GM19035 (cell line): ENCODE measurements at regions not wholly inside any gene's neighbourhood (a gene's known extent, or its start where the extent isn't known, plus 50 kb on each side); places are given as distances from the start of the nearest gene placed in this dataset.

Experiments used
- ATAC-seq: cut with Tn5 transposase; IDR thresholded peaks from one replicate; pipeline ENCODE4 v1.9.1; 2021; ENCODE audit not compliant: unreplicated experiment

DNA sequence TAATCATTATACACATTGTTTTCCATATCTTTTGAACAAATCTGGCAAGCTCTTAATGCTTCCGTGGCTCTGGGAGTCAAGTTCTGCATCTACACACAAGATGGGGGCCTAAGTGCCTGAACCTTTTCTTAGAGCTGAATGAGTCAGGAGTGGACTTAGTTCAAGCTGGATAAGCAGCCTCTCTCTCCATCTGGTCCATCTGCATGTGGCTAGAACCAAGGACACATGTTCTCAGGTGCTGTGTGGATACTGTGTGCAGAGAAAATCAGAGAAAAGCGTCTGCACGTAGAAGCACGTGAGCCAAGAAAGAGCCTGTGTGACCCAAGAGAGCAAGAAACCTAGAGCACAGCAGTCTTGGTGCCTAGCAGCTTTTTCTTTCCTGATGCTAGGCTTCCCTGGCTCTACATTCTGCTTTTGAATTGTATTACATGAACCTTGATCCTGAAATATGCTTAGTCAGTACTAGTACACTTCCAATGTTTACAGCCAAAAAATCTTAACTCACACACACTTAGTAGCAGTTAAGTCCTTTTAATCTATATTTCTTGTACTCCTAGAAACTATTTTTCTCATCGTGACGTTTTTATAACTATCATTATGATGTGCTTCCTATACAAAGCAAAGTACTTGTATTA, 1798.9 kb downstream of the MAT2B start:
- no peak for ATAC-seq

DNA sequence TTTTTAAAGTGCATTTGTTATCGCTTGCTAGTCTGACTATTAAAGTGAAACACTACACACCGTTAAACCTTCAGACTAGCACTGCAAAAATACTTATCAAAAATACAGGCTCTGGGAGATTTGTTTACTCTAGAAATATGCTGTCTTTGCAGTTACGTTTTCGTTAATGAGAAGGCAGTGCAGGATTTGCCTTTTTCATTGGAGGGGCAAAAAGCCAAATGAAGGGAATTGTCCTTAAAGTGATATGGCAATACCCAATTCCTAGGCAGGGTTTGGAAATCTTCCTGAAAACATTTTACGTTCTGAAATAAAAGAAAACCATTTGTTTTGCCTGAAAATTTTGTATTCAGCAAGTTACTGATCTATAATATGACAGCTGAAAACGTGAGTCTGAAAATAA, 1800.2 kb downstream of the MAT2B start:
- no peak for ATAC-seq

DNA sequence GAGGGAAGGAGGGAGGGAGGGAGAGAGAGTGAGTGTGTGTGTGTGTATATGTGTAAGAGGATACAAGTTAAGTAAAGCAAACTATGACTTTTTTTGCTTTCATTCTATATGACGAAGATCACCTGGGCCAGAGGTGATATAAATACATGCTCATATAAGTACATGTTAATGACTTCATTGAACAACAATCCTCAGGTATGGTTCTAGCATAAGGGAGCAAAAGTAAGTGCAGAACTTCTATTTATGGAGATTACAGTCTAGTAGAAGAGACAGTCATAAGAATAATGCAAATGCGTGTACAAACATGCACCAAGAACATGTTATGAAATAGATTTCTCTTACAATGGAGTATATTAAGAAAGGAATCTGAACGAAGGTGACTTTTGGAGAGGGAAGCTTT, 1804.0 kb downstream of the MAT2B start:
- ATAC-seq: no peak

DNA sequence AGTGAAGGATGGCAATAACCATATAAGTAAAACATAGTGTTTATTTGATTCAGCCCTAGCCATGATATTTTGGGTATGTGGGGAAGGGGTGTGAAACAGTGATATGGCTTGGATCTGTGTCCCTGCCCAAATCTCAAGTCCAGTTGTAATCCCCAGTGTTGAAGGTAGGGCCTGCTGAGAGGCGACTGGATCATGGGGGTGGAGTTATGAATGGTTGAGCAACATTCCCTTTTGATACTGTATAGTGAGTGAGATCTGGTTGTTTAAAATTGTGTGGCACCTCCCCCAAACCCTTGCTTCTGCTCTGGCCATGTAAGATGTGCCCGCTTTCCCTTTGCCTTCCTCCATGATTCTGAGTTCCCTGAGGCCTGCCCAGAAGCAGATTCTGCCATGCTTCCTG, 1804.6 kb downstream of the MAT2B start:
- no peak for ATAC-seq

DNA sequence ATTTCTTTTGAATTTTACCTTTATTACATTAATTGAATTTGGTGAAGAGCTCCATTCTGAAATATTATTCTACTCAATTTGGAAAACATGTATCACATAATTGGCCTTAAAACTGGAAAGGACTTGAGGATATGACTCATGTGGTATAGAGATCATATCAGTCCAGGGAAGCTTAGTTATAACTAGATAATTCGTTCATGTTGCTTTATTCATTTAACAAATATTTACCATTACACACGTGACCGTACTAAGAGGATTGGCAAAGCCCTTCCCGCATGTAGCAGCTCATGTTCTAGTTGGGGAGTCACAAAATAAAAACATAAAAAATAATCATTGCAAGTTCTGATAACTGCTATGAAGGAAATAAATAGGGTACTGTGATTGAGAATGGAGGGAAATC, 1816.5 kb downstream of the MAT2B start:
- no peak for ATAC-seq

DNA sequence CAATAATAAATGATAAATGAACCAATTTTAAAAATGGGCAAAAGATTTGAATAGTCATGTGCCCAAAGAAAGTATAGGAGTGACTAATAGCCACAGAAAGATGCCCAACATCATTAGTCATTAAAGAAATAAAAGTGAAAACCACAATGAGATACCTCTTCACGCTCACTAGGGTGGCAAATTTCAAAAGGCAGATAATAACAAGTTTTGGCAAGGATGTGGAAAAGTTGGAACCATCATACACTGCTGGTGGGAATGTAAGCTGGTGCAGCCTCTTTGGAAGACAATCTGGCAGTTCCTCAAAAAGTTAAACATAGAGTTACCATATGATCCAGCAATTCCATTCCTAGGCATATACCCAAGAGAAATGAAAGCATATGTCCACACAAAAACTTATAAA, 1819.8 kb downstream of the MAT2B start:
- no peak for ATAC-seq

DNA sequence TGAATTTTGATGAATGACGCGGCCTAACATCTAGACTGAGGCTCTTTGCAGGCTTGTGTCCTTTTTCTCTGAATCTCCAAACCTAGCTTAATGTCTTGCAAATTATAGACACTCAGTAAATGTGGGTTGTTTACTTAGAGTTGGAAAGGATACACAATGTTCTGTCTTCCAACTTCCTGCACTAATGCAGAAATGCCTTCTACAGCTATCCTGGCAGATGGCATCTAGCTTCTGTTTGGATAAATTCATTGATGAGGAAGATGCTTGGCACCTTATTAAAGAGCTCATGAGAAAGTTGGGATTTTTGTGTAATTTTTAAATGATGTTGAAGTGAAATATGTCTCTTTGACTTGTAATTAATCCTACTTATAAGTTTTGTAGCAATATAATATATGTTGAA, 1822.2 kb downstream of the MAT2B start:
- ATAC-seq: no peak

GRCh38 chr5:165328846-165329245, 1823.4 kb downstream of the MAT2B start:
- no peak for ATAC-seq

DNA sequence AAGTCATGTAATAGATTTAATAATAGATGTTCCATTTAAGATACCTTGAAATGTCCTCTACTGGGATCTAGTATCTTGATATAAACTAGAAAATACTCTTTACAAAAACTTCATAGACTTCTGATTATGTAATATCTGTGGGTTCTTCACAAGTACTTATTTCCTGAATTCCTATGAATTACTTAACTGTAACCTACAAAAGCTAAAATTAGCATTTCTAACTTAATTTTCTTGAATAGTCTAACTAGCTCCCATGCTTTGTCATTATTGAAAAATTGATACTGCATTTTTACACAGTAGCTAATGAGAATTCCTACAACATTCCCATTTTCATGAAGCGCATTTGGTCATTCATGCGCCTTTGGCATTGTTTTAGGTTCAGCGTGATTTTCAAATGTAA, 1828.2 kb downstream of the MAT2B start:
- ATAC-seq: no peak

GRCh38 chr5:165334201-165334600, 1828.8 kb downstream of the MAT2B start:
- no peak for ATAC-seq

DNA sequence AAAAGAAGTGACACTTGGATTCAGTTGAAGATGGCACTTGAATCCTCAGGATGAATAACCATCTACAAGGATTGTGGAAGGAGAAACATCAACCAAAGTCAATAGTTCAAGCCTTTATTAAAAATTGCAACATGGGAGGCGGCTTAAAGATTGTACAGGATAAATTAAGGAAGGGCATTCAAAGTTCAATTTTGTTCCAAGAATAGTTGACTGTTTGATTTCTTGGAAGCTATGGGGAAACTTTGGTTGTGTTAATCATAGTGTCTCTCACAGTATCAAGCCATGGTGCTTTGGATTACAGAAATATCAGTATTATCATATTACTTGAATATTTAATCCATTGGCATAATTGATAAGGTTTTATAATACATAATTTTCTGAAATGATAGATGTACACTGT, 1844.3 kb downstream of the MAT2B start:
- no peak for ATAC-seq

GRCh38 chr5:165351342-165351741, 1845.9 kb downstream of the MAT2B start:
- no peak for ATAC-seq

DNA sequence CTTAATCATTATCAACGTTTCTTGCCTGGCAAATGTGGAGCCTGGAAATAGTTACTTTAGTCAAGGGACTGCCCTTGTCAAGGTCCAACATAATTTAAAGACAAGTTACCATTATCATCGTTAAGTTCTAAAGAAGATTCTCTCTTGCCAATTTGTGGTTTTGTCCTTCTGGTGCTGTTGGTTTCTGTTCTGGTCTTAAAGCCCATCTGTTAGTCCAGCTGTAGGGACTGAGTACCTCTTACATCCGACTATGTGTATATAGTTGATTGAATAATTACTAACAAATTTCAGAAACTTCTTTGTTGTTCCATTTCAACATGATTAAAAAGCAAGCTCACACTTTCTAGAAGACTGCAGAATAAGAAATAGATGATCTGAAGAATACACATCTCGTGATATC, 1854.9 kb downstream of the MAT2B start:
- ATAC-seq: no peak

DNA sequence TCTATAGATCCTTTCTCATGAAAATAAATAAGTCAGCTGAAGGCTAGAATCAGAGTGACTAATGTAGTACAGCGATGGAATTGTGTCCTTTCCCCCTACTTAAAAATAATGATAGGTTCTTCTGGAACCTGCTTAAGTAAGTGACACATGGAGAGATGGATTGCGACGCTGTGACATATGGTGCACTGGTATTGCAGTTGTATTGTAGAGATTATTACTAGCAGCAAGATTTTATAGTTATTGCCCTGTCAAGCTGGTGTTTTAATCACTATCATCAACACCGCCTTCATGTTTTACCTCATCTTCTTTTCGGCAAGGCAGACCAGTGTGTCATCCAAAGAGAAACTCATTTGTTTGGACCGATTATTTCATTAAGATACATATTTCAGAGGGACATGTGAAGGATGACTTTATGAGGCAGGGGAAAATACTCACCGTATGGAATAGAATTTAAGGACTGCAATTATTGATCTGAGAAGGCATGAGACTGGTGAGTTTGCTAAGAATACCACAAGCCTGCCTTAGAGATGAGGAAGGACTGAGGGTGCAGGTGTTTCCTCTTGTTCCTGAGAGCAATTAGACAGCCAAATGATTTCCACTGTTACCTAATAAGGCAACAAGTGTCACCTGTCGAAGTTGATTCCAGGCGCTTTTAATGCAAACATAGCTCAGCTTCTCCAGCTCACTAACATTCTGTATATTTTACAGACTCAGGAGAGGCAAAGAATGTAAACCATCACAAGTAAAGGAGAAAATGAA, 1855.5 kb downstream of the MAT2B start:
- no peak for ATAC-seq

DNA sequence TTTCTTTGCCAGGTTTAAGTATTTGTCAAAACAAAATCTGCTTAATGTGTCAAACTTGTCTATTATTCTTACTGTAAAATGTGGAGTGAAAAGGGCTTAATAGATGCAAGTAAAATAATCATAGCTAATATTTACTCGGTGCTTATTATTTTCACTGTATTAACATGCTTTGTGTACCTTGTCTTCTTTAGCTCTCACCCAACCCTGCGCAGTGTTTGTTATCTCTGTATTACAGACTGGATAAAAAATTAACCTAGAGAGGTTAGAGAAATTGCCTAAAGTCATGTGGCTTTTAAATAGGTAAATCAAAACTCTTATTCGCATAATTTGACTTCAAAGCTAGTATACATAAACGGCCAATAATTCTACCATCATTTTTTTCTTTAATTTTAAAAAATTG, 1864.8 kb downstream of the MAT2B start:
- no peak for ATAC-seq

- no peak for ATAC-seq
These were observed 1865.4 kb downstream of the MAT2B start for GRCh38 chr5:165370794-165371193.

- ATAC-seq: no peak
These were observed 1869.8 kb downstream of the MAT2B start for GRCh38 chr5:165375201-165375600.

- ATAC-seq: no peak
These were observed 1888.4 kb downstream of the MAT2B start for GRCh38 chr5:165393839-165394238.

GRCh38 chr5:165397516-165397915, 1892.1 kb downstream of the MAT2B start:
- ATAC-seq: no peak

DNA sequence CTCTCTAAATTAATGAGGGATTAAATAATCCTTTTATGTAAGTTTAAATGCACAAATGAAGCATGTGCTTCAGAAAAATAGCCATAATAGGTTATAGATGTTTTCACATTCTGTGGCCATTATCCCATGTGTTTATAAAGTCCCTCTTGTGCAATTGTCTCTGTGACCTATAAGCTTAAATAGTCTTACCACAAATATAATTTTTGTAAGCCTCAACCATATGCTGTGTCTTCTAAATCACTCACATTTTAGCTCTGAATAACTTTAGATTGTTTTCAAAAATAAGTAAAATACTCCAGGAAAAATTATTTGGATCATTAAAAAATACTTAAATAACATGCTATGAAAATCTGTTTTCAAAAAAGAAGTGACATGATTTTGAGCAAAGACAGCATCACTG, 1894.7 kb downstream of the MAT2B start:
- ATAC-seq: no peak

GRCh38 chr5:165404917-165405316, 1899.5 kb downstream of the MAT2B start:
- no peak for ATAC-seq

DNA sequence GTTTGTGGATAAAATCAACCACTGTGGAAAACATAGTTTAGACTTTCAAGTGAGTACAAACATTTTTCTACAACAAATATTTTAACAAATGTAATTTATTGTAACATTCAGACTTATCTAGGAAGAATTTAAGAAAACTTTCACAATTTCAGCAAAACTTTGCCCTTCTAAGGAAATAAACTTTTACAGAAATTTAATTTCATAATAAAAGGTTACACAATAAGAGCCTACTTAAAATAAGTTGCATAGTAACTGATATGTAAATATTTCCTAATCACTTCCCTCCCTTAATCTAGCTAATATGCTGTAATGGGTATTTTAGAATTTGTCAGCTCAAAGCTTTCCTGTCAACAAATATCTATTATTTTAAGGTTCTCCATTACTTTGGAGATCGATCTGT, 1899.9 kb downstream of the MAT2B start:
- ATAC-seq: no peak

GRCh38 chr5:165407352-165407751, 1901.9 kb downstream of the MAT2B start:
- no peak for ATAC-seq
